HEK293T (cell line): ENCODE measurements at regions not wholly inside any gene's neighbourhood (a gene's known extent, or its start where the extent isn't known, plus 50 kb on each side); places are given as distances from the start of the nearest gene placed in this dataset.
"Not testable (repeated sequence)": the region's sequence is repeated elsewhere in the genome, so short reads cannot be mapped to it uniquely, and the experiment has no call there.

ENCODE experiments used
- CTCF ChIA-PET: fragments of 350-600 bp; formaldehyde crosslinking; extraction: SDS; loops from one replicate; lab custom pipeline; 2021; ENCODE audit warnings: antibody characterized with exemption, inconsistent platforms; lab: Yijun Ruan, JAX
- POLR2A ChIA-PET: fragments of 350-600 bp; formaldehyde crosslinking; extraction: SDS; loops from one replicate; lab custom pipeline; 2020; ENCODE audit warnings: antibody characterized with exemption, inconsistent platforms; lab: Yijun Ruan, JAX
- DNase-seq: peaks from one replicate; pipeline ENCODE4 v3.0.0; 2012; ENCODE audit warnings: mixed read lengths; ENCODE audit errors: extremely low spot score
- ARNT ChIP-seq: fragments of 450-650 bp; IDR thresholded peaks from 2 replicates; pipeline ENCODE4 v1.6.1; 2017; ENCODE audit warnings: mild to moderate bottlenecking
- BHLHE40 ChIP-seq: fragments of 450-650 bp; IDR thresholded peaks from 2 replicates; pipeline ENCODE4 v1.6.1; 2016; ENCODE audit warnings: mild to moderate bottlenecking, moderate library complexity, borderline replicate concordance
- CTBP1 ChIP-seq: fragments of 450-650 bp; IDR thresholded peaks from 2 replicates; pipeline ENCODE4 v1.6.1; 2016; ENCODE audit warnings: borderline replicate concordance
- ELF4 ChIP-seq: fragments of 450-650 bp; IDR thresholded peaks from 2 replicates; pipeline ENCODE4 v1.6.1; 2017; ENCODE audit warnings: antibody characterized with exemption
- FOXA1 ChIP-seq: fragments of 450-650 bp; IDR thresholded peaks from 2 replicates; pipeline ENCODE4 v1.6.1; 2016; ENCODE audit warnings: mild to moderate bottlenecking
- FOXK2 ChIP-seq: fragments of 450-650 bp; IDR thresholded peaks from 2 replicates; pipeline ENCODE4 v1.6.1; 2016; ENCODE audit warnings: mild to moderate bottlenecking
- FOXM1 ChIP-seq: fragments of 450-650 bp; IDR thresholded peaks from 2 replicates; pipeline ENCODE4 v1.6.1; 2017; ENCODE audit warnings: mild to moderate bottlenecking, borderline replicate concordance
- HDGF ChIP-seq: fragments of 450-650 bp; IDR thresholded peaks from 2 replicates; pipeline ENCODE4 v1.6.1; 2017; ENCODE audit warnings: antibody characterized with exemption, borderline replicate concordance
- L3MBTL2 ChIP-seq: fragments of 450-650 bp; conservative IDR thresholded peaks from 2 replicates; pipeline ENCODE4 v1.6.1; 2016; ENCODE audit warnings: mild to moderate bottlenecking
- LEF1 ChIP-seq: fragments of 450-650 bp; IDR thresholded peaks from 2 replicates; pipeline ENCODE4 v1.6.1; 2017; ENCODE audit warnings: mild to moderate bottlenecking, borderline replicate concordance
- NFRKB ChIP-seq: fragments of 450-650 bp; IDR thresholded peaks from 2 replicates; pipeline ENCODE4 v1.6.1; 2016; ENCODE audit warnings: mild to moderate bottlenecking, moderate library complexity
- PKNOX1 ChIP-seq: fragments of 450-650 bp; IDR thresholded peaks from 2 replicates; pipeline ENCODE4 v1.6.1; 2016
- SP1 ChIP-seq: fragments of 450-650 bp; IDR thresholded peaks from 2 replicates; pipeline ENCODE4 v1.6.1; 2017
- SUZ12 ChIP-seq: fragments of 450-650 bp; IDR thresholded peaks from 2 replicates; pipeline ENCODE4 v1.6.1; 2016; ENCODE audit warnings: mild to moderate bottlenecking
- TARDBP ChIP-seq: fragments of 450-650 bp; IDR thresholded peaks from 2 replicates; pipeline ENCODE4 v1.6.1; 2016
- ZNF384 ChIP-seq: fragments of 450-650 bp; IDR thresholded peaks from 2 replicates; pipeline ENCODE4 v1.6.1; 2016

GRCh38 chr10:3556191-3557017 lies 228.6 kb downstream of the KLF6 start:
- peak; percentile 36; the same call in 1 of the 2 replicates for TF ChIP-seq ELF4
- POLR2A ChIA-PET, CTCF ChIA-PET, DNase-seq: not testable (repeated sequence)

- no peak for DNase-seq
- ChIA-PET CTCF (no interaction called here), POLR2A (no interaction called here)
- TF ChIP-seq HDGF (no peak), FOXK2 (no peak), ZNF384 (no peak), SUZ12 (no peak), TARDBP (no peak), NFRKB (no peak), SP1 (no peak), L3MBTL2 (no peak), ELF4 (no peak)
Observed at GRCh38 chr10:3554121-3554522, 230.9 kb downstream of the KLF6 start.

- POLR2A ChIA-PET, result no interaction called here
- TF ChIP-seq HDGF (no peak), CTBP1 (no peak), ARNT (no peak), TARDBP (no peak), PKNOX1 (no peak), BHLHE40 (no peak), FOXM1 (no peak), ELF4 (no peak), L3MBTL2 (no peak), LEF1 (no peak), SP1 (no peak), FOXA1 (no peak), NFRKB (no peak), FOXK2 (no peak), SUZ12 (no peak)
- no peak for DNase-seq
- CTCF ChIA-PET, result no interaction called here
Observed at GRCh38 chr10:3552281-3552680, 232.7 kb downstream of the KLF6 start.

- TF ChIP-seq NFRKB (no peak), PKNOX1 (no peak), L3MBTL2 (no peak), SP1 (no peak), BHLHE40 (no peak), ELF4 (no peak), CTBP1 (no peak), LEF1 (no peak), ZNF384 (no peak)
- DNase-seq, result no peak
- ChIA-PET CTCF (no interaction called here), POLR2A (no interaction called here)
Observed at GRCh38 chr10:3551761-3552160, 233.2 kb downstream of the KLF6 start.

GRCh38 chr10:3549118-3549517 lies 235.9 kb downstream of the KLF6 start:
- CTCF ChIA-PET, result no interaction called here
- TF ChIP-seq SUZ12, result no peak
- TF ChIP-seq CTBP1, result no peak
- TF ChIP-seq HDGF, result no peak
- TF ChIP-seq SP1, result no peak
- TF ChIP-seq NFRKB, result no peak
- TF ChIP-seq L3MBTL2, result no peak
- no peak for TF ChIP-seq FOXK2
- TF ChIP-seq FOXA1, result no peak
- TF ChIP-seq ARNT, result no peak
- TF ChIP-seq FOXM1, result no peak
- no peak for TF ChIP-seq LEF1
- no peak for DNase-seq
- POLR2A ChIA-PET, result no interaction called here

DNA sequence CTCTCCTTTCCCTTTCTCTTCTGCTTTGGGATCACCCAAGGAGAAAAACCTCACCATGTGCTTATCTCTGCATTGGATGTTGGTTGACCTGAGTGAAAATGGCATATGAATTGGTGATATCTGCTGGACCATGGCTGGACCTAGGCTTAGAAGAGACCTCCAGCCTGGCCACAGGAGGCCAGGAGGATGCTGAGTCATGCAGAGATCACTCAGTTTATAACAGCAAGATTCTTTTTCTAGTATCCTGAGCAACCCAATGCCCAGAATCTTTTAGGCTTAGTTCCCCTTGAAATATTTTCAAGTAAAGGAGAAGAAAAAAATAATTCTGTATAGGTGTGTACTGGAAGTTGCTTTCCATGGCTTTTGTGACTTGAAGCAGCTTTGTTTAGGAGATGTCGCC lies 236.3 kb downstream of the KLF6 start:
- TF ChIP-seq HDGF (no peak), PKNOX1 (no peak), TARDBP (no peak), CTBP1 (no peak), LEF1 (no peak), SP1 (no peak), SUZ12 (no peak), NFRKB (no peak), ARNT (no peak), FOXK2 (no peak), ZNF384 (no peak)
- no peak for DNase-seq
- POLR2A ChIA-PET, result no interaction called here
- CTCF ChIA-PET, result no interaction called here

DNA sequence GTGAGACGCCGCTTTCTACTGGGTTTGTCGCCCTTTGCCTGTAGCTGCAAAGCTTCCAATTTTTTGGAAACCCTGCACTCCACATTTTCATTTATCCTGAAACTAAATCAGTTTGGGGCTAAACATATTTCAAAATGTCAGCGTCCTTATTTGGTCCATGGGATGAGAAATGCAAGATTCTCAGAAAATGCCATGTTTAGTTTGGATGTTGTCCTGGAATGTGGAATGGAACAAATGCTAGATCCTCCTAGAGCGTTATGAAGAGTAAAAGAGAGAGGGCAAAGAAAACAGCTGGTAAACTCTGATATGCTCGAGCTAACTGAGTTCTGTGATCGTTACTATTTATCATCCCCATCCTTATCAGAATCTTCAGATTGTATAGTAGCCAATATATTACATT lies 236.9 kb downstream of the KLF6 start:
- ChIA-PET POLR2A (no interaction called here), CTCF (no interaction called here)
- TF ChIP-seq FOXM1, result no peak
- TF ChIP-seq FOXK2, result no peak
- TF ChIP-seq SUZ12, result no peak
- no peak for TF ChIP-seq ELF4
- TF ChIP-seq FOXA1, result no peak
- no peak for TF ChIP-seq NFRKB
- TF ChIP-seq SP1, result no peak
- no peak for TF ChIP-seq TARDBP
- no peak for TF ChIP-seq BHLHE40
- no peak for TF ChIP-seq ARNT
- TF ChIP-seq ZNF384, result no peak
- no peak for TF ChIP-seq L3MBTL2
- no peak for TF ChIP-seq HDGF
- no peak for TF ChIP-seq PKNOX1
- TF ChIP-seq CTBP1, result no peak
- no peak for TF ChIP-seq LEF1
- DNase-seq, result no peak
